ENCODE measurements at regions not wholly inside any gene's neighbourhood (a gene's known extent, or its start where the extent isn't known, plus 50 kb on each side); places are given as distances from the start of the nearest gene placed in this dataset.

DNA sequence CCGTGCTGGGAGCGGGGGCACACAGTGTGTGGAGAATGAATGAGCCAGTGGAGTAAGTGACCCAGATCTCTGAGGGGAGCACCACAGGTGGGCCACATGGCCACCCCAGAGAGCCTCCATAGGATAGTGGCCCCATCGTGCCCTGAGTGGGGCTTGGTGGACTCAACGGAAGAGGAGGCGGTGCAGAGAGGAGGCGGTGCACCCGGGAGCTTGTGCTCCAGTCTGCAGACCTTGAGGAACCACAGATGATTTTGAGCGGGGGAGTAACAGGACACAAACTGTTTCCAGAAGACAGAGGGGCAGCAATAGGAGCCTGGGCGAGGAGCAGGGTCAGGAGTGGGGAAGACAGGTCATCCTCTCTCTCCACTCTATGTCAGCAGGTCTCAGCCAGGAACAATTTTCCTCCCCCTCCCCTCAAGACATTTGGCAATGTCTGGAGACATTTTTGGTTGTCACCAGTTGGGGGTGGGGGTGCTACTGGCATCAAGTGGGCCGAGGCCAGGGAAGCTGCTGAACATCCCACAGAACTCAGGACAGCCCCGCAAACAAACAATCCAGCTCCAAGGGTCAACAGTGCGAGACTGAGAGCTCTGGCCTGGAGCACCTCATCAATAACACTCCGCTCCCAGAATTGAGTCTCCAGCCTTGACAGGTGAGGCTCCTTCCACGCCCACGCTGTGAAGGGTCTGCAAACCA, 182.2 kb downstream of the USP12 start:
- no peaks in the 10 kb centered on the region for H3K27me3 ChIP-seq (ENCODE audit: control insufficient read depth in 1 of 2, insufficient read depth in 2 of 2, low read length in 2 of 2)
- no peaks in the 10 kb centered on the region for H3K36me3 ChIP-seq (ENCODE audit: control insufficient read depth in 2 of 2, insufficient read depth in 2 of 2, low read length in 2 of 2)
- H3K4me3 ChIP-seq (ENCODE audit: low read length in 2 of 2): no peak overlapping the region
- H3K9ac ChIP-seq (ENCODE audit: low read length in 2 of 2): no peak overlapping the region
- no peak overlapping the region for H3K27ac ChIP-seq (ENCODE audit: low read length)
- no peaks in the 10 kb centered on the region for H3K9me3 ChIP-seq (ENCODE audit: control insufficient read depth in 2 of 2, low read length in 2 of 2)
- peaks cover 62% of the 10 kb centered on the region for H3K4me1 ChIP-seq (ENCODE audit: control insufficient read depth, insufficient read depth, low read length)

DNA sequence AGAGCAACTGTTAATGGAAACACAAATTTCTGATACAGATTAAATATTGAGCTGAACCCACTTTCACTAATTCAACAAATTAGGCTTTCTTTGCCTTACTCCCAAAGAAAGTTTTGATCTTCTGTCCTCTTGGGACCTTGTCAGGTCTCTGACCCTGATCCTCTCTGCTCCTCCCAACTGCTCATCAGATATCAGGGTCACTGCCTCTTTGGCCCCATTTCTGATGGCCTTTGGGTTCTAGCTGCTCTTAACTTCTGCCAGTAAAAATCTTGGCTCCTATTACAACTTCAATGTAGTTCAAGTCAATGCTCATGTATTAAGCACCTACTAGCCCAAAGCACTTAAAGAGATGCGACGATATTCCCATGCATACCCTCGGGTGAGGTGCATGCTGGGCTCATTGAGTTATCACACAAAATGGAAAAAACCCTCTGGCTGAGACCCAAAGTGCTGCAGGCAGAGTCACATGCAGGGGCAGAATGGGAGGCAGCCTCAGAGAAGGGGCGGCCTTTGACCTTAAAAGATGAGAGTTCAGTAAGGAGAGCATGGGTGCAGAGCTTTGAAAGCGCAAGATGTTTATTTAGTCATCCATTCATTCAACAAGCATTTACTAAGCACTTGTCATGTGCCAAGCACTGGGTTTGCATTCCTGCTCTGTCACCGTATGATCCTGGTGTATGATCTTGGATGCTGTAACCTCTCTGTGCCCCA, 183.4 kb downstream of the USP12 start:
- H3K9me3 ChIP-seq (ENCODE audit: control insufficient read depth in 2 of 2, low read length in 2 of 2): no peaks in the 10 kb centered on the region
- H3K4me3 ChIP-seq (ENCODE audit: low read length in 2 of 2): no peak overlapping the region
- H3K4me1 ChIP-seq (ENCODE audit: control insufficient read depth, insufficient read depth, low read length): peaks cover 65% of the 10 kb centered on the region
- H3K27ac ChIP-seq (ENCODE audit: low read length): no peak overlapping the region
- H3K36me3 ChIP-seq (ENCODE audit: control insufficient read depth in 2 of 2, insufficient read depth in 2 of 2, low read length in 2 of 2): no peaks in the 10 kb centered on the region
- no peaks in the 10 kb centered on the region for H3K27me3 ChIP-seq (ENCODE audit: control insufficient read depth in 1 of 2, insufficient read depth in 2 of 2, low read length in 2 of 2)
- H3K9ac ChIP-seq (ENCODE audit: low read length in 2 of 2): no peak overlapping the region

DNA sequence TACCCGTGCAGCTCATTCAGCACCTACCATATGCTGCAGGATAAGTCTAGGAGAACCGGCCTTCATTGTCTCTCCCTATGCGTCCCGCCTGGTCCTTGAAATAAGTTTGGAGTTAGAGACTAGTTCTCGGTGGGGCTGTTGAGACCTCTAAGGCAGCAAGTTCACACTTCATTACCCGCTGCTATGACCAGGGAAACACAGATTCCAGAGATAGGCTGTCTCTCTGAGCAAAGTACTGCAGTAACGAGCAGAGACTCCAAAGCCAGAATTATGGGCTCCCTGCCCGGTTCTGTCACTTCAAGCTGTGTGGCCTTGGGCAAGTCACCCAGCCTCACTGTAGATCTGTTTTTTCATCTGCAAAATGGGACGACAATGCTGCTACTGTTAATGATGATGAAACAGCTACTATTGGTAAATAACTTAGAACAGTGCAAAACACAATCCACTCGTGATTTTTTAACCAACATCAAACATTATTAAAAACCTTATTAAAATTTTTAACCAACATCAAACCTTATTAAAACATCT, 184.1 kb downstream of the USP12 start:
- Histone ChIP-seq H3K4me3 (ENCODE audit: low read length in 2 of 2) (no peak overlapping the region), H3K36me3 (ENCODE audit: control insufficient read depth in 2 of 2, insufficient read depth in 2 of 2, low read length in 2 of 2) (no peaks in the 10 kb centered on the region), H3K9me3 (ENCODE audit: control insufficient read depth in 2 of 2, low read length in 2 of 2) (no peaks in the 10 kb centered on the region), H3K9ac (ENCODE audit: low read length in 2 of 2) (no peak overlapping the region), H3K27me3 (ENCODE audit: control insufficient read depth in 1 of 2, insufficient read depth in 2 of 2, low read length in 2 of 2) (no peaks in the 10 kb centered on the region), H3K27ac (ENCODE audit: low read length) (no peak overlapping the region), H3K4me1 (ENCODE audit: control insufficient read depth, insufficient read depth, low read length) (peaks cover 64% of the 10 kb centered on the region)

DNA sequence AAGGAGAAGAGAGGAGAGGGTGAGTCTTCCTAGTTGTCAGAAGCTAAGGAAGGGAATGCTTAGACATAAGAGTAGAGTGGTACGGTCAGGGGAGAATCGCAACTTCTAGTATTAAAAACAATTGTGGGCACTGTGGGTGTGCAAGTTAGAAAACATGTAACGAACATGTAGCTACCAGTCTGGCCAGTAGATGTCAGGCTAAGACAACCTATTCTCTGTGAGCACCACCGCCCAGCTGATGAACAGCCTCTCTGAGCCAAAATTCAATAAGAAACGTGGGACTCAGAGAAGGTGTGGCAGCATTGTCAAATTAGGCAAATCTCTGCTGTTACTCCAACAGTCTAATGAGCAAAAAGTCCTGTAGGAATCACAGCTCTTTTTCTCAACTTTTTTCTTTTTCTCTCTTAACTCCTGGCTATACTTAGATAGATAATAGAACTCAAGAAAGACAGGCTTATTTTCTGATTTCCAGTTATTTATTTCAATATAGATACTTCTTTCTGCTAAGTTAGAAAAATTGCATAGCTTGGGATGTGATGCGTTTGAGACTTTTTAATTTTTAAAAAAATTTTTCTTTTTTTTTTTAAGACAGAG, 186.2 kb downstream of the USP12 start:
- no peaks in the 10 kb centered on the region for H3K27me3 ChIP-seq (ENCODE audit: control insufficient read depth in 1 of 2, insufficient read depth in 2 of 2, low read length in 2 of 2)
- H3K4me1 ChIP-seq (ENCODE audit: control insufficient read depth, insufficient read depth, low read length): peaks cover 46% of the 10 kb centered on the region
- peak overlapping the region in 1 of 2 donors; percentile 10 for H3K4me3 ChIP-seq (ENCODE audit: low read length in 2 of 2)
- no peaks in the 10 kb centered on the region for H3K36me3 ChIP-seq (ENCODE audit: control insufficient read depth in 2 of 2, insufficient read depth in 2 of 2, low read length in 2 of 2)
- H3K9me3 ChIP-seq (ENCODE audit: control insufficient read depth in 2 of 2, low read length in 2 of 2): no peaks in the 10 kb centered on the region
- peak overlapping the region in 1 of 2 donors; percentile 52 for H3K9ac ChIP-seq (ENCODE audit: low read length in 2 of 2)
- H3K27ac ChIP-seq (ENCODE audit: low read length): peak overlapping the region; percentile 38

DNA sequence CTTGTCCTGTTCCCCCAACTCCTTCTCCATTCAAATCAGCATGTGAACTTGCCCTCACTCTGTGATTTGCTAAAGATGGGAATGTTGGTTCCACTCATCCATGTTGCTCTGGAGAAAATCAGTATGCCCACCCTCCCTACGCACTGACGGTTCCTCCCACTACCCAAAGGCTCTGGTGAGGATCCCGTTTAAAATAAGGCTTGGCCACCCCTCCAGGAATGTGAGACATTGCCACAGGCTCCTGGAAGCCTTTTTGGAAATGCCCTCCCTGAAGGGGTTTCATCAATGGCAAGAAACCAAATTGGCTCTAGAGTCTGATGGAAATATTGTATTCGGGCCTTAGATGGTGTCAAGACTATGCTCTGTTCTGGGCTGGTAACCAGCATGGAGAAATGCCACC, 187.3 kb downstream of the USP12 start:
- Histone ChIP-seq H3K9ac (ENCODE audit: low read length in 2 of 2) (peak overlapping the region in 1 of 2 donors; percentile 77), H3K27me3 (ENCODE audit: control insufficient read depth in 1 of 2, insufficient read depth in 2 of 2, low read length in 2 of 2) (no peaks in the 10 kb centered on the region), H3K4me3 (ENCODE audit: low read length in 2 of 2) (no peak overlapping the region), H3K9me3 (ENCODE audit: control insufficient read depth in 2 of 2, low read length in 2 of 2) (no peaks in the 10 kb centered on the region), H3K4me1 (ENCODE audit: control insufficient read depth, insufficient read depth, low read length) (peaks cover 37% of the 10 kb centered on the region), H3K36me3 (ENCODE audit: control insufficient read depth in 2 of 2, insufficient read depth in 2 of 2, low read length in 2 of 2) (no peaks in the 10 kb centered on the region), H3K27ac (ENCODE audit: low read length) (peak overlapping the region; percentile 88)

DNA sequence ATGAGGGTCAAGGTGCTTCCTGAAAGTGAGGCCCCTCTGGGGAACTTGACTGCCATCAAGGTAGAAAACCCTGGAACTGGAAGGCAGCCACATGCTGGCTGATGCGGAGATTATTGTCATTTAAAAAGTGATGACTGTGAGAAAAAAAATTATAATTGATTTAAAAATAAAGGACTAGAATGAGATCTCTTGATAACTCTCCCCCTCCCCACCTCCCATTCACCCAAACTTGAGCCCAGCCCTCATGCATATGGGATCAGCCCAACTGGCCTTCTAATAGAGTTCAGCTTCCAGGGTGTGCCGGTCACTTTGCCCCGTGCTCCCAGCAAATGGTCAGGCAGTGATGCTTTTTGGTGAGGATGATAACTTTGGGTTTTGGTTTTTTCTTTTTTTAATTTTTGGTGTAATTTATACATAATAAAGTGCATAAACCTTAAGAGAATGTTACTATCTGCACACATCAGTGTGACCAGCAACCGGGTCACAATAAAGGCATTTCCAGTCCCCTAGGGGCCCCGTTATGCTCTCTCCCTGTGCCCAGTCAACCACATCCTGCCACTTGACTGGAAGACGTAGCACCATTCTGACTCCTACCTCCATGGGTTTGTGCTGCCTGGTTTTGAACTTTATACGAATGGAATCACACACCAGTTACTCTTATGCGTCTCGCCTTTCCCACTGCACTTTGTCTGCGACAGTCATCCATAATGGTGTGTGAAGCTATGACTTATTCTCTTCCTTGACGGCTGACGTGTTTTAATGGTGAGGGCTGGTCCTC, 187.9 kb downstream of the USP12 start:
- Histone ChIP-seq H3K4me1 (ENCODE audit: control insufficient read depth, insufficient read depth, low read length) (peaks cover 32% of the 10 kb centered on the region), H3K4me3 (ENCODE audit: low read length in 2 of 2) (peak overlapping the region in 1 of 2 donors; percentile 59), H3K27me3 (ENCODE audit: control insufficient read depth in 1 of 2, insufficient read depth in 2 of 2, low read length in 2 of 2) (no peaks in the 10 kb centered on the region), H3K27ac (ENCODE audit: low read length) (peak overlapping the region; percentile 88), H3K9me3 (ENCODE audit: control insufficient read depth in 2 of 2, low read length in 2 of 2) (no peaks in the 10 kb centered on the region), H3K9ac (ENCODE audit: low read length in 2 of 2) (peak overlapping the region; percentile 55 to 77), H3K36me3 (ENCODE audit: control insufficient read depth in 2 of 2, insufficient read depth in 2 of 2, low read length in 2 of 2) (no peaks in the 10 kb centered on the region)

DNA sequence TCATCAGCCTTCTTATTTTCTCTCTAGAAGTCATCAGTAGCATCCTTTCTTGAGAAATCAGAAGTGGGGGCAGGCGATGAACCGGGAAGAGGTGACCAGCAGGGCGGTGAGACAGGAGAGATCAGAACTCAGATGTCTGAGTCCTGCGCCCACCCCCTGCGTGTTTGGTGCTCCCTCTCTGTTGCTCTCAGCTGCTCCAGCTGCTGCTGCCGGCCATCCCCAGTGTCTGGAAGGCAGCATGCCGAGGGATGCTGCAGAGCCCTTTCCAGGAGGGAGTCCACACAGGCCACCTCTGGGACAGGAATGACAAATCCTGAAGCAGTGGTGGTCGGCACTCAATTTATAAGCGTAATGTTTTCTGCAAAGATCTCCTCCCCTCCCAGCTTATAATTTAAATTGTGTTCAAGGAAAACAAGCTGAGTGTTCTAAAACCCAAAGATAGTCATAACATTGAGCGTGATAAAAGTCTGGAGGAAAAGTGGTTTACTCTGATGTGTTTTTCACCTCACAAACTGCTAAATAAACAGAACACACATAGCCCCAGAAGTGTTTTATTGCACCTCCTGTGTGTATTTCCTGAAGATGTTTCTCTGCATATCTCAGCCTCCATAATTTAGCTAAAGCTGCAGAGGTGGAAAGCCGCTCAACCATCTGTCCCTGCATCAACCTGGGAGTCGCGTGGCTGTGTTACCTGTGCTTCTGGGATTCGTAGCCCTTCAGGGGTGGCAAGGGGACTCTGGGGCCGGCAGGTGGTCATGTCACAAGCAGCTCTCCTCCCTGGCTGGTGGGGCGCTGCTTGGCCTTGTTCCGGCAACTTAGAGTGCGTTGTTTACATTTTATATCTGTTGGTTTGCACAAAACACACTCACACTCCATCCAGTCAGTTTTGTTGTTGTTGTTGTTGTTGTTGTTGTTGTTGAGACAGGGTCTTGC, 191.2 kb downstream of the USP12 start:
- H3K9me3 ChIP-seq (ENCODE audit: control insufficient read depth in 2 of 2, low read length in 2 of 2): no peaks in the 10 kb centered on the region
- peaks cover 22% of the 10 kb centered on the region for H3K4me1 ChIP-seq (ENCODE audit: control insufficient read depth, insufficient read depth, low read length)
- H3K36me3 ChIP-seq (ENCODE audit: control insufficient read depth in 2 of 2, insufficient read depth in 2 of 2, low read length in 2 of 2): no peaks in the 10 kb centered on the region
- no peak overlapping the region for H3K27ac ChIP-seq (ENCODE audit: low read length)
- no peaks in the 10 kb centered on the region for H3K27me3 ChIP-seq (ENCODE audit: control insufficient read depth in 1 of 2, insufficient read depth in 2 of 2, low read length in 2 of 2)
- no peak overlapping the region for H3K4me3 ChIP-seq (ENCODE audit: low read length in 2 of 2)
- no peak overlapping the region for H3K9ac ChIP-seq (ENCODE audit: low read length in 2 of 2)

DNA sequence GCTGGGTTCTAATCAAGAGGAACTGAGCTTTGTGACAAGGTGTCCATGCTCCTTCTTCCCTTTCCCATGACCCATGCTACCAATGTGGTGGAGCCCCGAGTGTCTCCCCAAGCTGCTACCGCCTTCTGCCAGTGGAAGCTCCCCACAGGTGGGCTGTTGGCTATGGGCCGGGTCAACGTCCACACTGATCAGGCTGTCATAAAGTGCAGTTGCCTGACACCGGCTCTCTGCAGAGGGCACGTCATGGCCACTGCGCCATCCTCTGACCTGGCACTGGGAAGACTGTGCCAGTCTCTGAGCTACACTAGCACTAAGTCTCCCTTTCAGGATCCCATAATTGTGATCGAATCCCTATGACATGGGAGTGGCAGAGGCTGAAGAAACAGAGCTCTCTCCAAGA, 192.3 kb downstream of the USP12 start:
- no peaks in the 10 kb centered on the region for H3K36me3 ChIP-seq (ENCODE audit: control insufficient read depth in 2 of 2, insufficient read depth in 2 of 2, low read length in 2 of 2)
- no peak overlapping the region for H3K9ac ChIP-seq (ENCODE audit: low read length in 2 of 2)
- no peaks in the 10 kb centered on the region for H3K9me3 ChIP-seq (ENCODE audit: control insufficient read depth in 2 of 2, low read length in 2 of 2)
- H3K27ac ChIP-seq (ENCODE audit: low read length): no peak overlapping the region
- H3K4me3 ChIP-seq (ENCODE audit: low read length in 2 of 2): no peak overlapping the region
- H3K27me3 ChIP-seq (ENCODE audit: control insufficient read depth in 1 of 2, insufficient read depth in 2 of 2, low read length in 2 of 2): no peaks in the 10 kb centered on the region
- H3K4me1 ChIP-seq (ENCODE audit: control insufficient read depth, insufficient read depth, low read length): peaks cover 16% of the 10 kb centered on the region

DNA sequence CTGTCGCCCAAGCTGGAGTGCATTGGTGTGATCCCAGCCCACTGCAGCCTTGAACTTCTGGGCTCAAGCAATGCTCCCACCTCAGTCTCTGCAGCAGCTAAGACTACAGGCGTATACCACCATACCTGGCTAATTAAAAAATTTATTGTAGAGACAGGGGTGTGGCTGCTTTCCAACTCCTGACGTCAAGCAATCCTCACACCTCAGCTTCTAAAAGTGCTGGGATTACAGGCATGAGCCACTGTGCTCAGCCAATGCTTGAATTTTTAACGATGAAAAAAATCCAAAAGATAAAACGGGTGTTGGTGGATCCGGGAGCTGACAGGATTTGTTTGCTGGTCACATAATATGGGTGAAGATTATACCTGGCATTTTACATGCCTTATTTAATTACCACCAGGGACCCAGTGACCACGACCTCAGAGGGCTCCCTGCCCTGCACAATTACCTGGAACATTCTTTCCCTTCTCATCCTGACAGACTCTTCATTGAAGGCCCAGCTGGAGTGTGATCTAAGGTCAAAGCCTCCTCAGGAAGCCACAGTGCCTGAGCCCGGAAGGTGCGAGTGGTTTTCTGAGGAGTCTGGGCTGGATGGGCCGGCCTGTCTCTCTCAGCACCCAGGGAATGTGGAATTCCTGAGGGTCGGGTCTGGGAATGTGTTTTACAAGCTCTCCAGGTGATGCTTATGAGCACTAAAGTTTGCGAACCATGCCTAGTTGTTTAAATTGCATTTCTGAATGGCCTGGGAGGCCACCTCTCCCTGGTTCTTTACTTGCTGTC, 193.3 kb downstream of the USP12 start:
- Histone ChIP-seq H3K27ac (ENCODE audit: low read length) (no peak overlapping the region), H3K9ac (ENCODE audit: low read length in 2 of 2) (no peak overlapping the region), H3K4me1 (ENCODE audit: control insufficient read depth, insufficient read depth, low read length) (peaks cover 6% of the 10 kb centered on the region), H3K36me3 (ENCODE audit: control insufficient read depth in 2 of 2, insufficient read depth in 2 of 2, low read length in 2 of 2) (no peaks in the 10 kb centered on the region), H3K27me3 (ENCODE audit: control insufficient read depth in 1 of 2, insufficient read depth in 2 of 2, low read length in 2 of 2) (peaks cover 0 to 2% of the 10 kb centered on the region in 2 donors), H3K4me3 (ENCODE audit: low read length in 2 of 2) (no peak overlapping the region), H3K9me3 (ENCODE audit: control insufficient read depth in 2 of 2, low read length in 2 of 2) (no peaks in the 10 kb centered on the region)

Data from stomach smooth muscle (tissue), 2 donors.